ENCODE measurements at regions not wholly inside any gene's neighbourhood (a gene's known extent, or its start where the extent isn't known, plus 50 kb on each side); places are given as distances from the start of the nearest gene placed in this dataset.

DNA sequence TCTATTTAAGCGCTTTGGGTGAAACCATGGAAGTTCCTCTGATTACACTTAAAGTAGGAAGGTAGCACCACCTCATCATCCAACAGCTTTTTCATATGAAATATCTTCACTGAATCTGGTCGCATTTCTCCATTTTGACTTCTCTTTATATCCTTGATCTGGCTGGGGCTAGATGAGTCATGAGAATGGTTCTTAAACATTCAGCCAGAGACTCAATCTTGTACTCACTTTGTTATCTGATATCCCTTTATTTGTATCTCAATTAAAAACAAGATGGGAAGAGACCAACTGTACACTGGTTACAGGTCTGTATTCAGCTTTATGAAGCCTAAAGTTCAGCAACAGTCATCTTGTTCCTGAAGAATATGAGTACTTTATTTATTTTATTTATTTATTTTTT is 84.9 kb downstream of the CBLL2 start:
- Histone ChIP-seq H3K4me1 (ENCODE audit: control insufficient read depth, insufficient read depth, low read length, poor library complexity, severe bottlenecking) (no peaks in the 10 kb centered on the region), H3K36me3 (ENCODE audit: control insufficient read depth, insufficient read depth, low read length) (no peaks in the 10 kb centered on the region), H3K4me3 (ENCODE audit: extremely low read depth, insufficient read depth, low read length, poor library complexity, severe bottlenecking) (no peak overlapping the region), H3K9me3 (ENCODE audit: control insufficient read depth, low read length) (no peaks in the 10 kb centered on the region), H3K27ac (ENCODE audit: low read depth, low read length, severe bottlenecking) (no peak overlapping the region)
- WGBS, 2 experiments (ENCODE audit: insufficient coverage in 2 of 2) = no CpG with 5 or more reads among the region's 2 CpGs

DNA sequence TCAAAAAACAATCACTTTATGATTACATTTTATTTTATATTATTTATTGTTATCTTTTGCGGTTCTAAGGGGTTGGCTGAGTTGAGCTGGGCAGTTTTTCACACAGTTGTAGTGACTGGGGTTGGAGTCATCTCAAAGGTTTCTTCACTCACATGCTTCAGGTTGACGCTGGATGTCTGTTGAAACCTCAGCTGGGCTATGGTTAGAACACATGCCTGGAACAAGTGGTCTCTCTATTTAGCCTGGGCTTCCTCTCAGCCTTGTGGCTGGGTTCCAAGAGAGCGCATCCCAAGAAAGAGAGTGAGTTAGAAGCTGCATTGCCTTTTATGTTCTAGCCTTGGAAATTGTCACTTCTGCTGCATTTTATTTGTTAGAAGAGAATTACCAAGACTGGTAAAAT is 87.4 kb downstream of the CBLL2 start:
- no peaks in the 10 kb centered on the region for H3K4me1 ChIP-seq (ENCODE audit: control insufficient read depth, insufficient read depth, low read length, poor library complexity, severe bottlenecking)
- H3K27ac ChIP-seq (ENCODE audit: low read depth, low read length, severe bottlenecking) = no peak overlapping the region
- no peaks in the 10 kb centered on the region for H3K9me3 ChIP-seq (ENCODE audit: control insufficient read depth, low read length)
- no peaks in the 10 kb centered on the region for H3K36me3 ChIP-seq (ENCODE audit: control insufficient read depth, insufficient read depth, low read length)
- H3K4me3 ChIP-seq (ENCODE audit: extremely low read depth, insufficient read depth, low read length, poor library complexity, severe bottlenecking) = no peak overlapping the region
- WGBS, 2 experiments (ENCODE audit: insufficient coverage in 2 of 2) = no CpG with 5 or more reads among the region's 3 CpGs

DNA sequence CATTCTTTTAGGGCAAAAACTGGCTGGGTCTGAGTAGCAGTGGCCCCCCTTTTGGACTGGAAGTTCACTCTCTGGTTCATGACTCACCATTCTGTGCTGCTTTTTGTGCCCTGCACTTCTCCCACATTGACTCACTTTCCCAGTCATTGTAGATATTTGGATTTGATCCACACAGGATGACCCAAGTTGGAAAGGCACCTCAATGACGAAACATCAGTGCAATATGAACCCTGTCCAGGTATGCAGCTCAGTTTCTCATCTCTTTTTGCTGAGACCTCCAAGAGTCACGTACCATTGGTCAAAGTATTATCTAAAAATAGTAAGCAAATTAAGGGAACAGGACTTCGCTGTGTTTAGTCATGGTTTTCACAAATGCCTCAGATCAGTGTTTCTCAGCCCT is 92.7 kb downstream of the CBLL2 start:
- no peaks in the 10 kb centered on the region for H3K9me3 ChIP-seq (ENCODE audit: control insufficient read depth, low read length)
- H3K4me1 ChIP-seq (ENCODE audit: control insufficient read depth, insufficient read depth, low read length, poor library complexity, severe bottlenecking) = no peaks in the 10 kb centered on the region
- H3K36me3 ChIP-seq (ENCODE audit: control insufficient read depth, insufficient read depth, low read length) = no peaks in the 10 kb centered on the region
- no CpG with 5 or more reads among the region's 3 CpGs for WGBS, 2 experiments (ENCODE audit: insufficient coverage in 2 of 2)
- H3K27ac ChIP-seq (ENCODE audit: low read depth, low read length, severe bottlenecking) = no peak overlapping the region
- H3K4me3 ChIP-seq (ENCODE audit: extremely low read depth, insufficient read depth, low read length, poor library complexity, severe bottlenecking) = no peak overlapping the region

DNA sequence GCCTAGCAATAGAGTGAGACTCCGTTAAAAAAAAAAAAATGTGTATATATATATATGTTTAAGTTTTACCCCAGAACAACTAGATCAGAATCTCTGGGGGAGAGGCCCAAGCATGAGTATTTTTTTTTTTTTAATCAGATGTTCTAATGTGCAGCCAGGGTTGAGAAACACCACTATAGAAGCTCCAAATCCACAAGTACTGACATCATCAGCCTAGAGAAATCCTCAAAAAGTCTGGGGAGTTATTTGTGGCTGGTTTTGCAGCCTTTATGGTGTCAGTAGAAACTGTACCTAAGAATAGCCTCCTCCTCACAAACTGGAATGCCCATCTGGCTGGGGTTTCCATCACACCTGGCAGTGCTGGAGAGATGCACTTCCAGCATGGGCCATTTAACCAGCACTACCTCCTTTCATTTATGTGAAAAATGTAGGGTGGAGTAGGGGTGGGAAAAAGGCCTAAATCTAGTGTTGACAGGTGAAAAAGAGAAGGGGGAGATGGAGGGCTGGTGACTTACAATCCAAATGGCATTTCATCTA is 93.5 kb downstream of the CBLL2 start:
- H3K4me1 ChIP-seq (ENCODE audit: control insufficient read depth, insufficient read depth, low read length, poor library complexity, severe bottlenecking) = no peaks in the 10 kb centered on the region
- H3K9me3 ChIP-seq (ENCODE audit: control insufficient read depth, low read length) = no peaks in the 10 kb centered on the region
- no peaks in the 10 kb centered on the region for H3K36me3 ChIP-seq (ENCODE audit: control insufficient read depth, insufficient read depth, low read length)
- no peak overlapping the region for H3K27ac ChIP-seq (ENCODE audit: low read depth, low read length, severe bottlenecking)
- no CpG with 5 or more reads among the region's 1 CpG for WGBS, 2 experiments (ENCODE audit: insufficient coverage in 2 of 2)
- no peak overlapping the region for H3K4me3 ChIP-seq (ENCODE audit: extremely low read depth, insufficient read depth, low read length, poor library complexity, severe bottlenecking)

DNA sequence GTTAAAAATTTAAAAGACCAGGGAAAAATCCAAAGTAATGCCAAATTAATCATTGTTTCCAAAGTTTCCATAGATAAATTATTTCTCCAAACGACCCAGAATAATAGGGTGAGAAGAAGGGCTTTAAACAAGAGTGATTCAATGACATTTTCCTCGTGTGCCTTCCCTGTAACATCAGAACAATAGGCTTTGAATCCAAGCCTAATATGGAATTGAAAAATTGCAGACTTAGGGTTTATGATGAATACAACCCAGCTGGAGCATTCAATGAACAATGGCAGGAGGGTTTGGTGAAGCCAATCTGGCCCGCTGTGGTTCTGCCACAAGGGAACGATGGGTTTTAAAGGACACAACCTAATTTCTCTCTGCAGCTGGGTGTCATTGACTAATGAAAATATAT is 94.2 kb downstream of the CBLL2 start:
- no peaks in the 10 kb centered on the region for H3K36me3 ChIP-seq (ENCODE audit: control insufficient read depth, insufficient read depth, low read length)
- H3K27ac ChIP-seq (ENCODE audit: low read depth, low read length, severe bottlenecking) = no peak overlapping the region
- 100% methylated on average over 2 of the region's 4 CpGs; no CpG with 5 or more reads in 1 of the 2 experiments for WGBS, 2 experiments (ENCODE audit: insufficient coverage in 2 of 2)
- H3K4me1 ChIP-seq (ENCODE audit: control insufficient read depth, insufficient read depth, low read length, poor library complexity, severe bottlenecking) = no peaks in the 10 kb centered on the region
- H3K4me3 ChIP-seq (ENCODE audit: extremely low read depth, insufficient read depth, low read length, poor library complexity, severe bottlenecking) = no peak overlapping the region
- H3K9me3 ChIP-seq (ENCODE audit: control insufficient read depth, low read length) = no peaks in the 10 kb centered on the region

DNA sequence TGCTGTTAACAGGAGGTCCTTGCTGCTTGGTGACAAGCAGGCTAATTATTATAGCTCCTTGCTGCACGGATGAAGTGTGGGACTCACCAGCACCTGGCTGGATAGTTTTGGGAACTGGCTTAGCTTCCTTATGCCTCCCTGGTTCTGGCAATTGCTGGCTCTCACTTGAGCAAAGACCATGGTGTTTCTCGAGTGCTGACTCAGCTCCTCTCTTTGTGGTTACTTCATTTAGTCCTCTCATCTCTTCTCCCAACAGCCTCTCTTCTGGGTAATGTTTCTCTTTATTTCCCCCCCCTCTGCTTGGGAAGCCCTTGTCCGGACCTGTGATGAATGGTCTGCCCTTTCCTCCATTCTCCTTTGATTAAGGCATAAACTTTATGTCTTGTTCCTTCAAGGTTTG is 100.4 kb downstream of the CBLL2 start:
- no peak overlapping the region for H3K4me3 ChIP-seq (ENCODE audit: extremely low read depth, insufficient read depth, low read length, poor library complexity, severe bottlenecking)
- no peak overlapping the region for H3K27ac ChIP-seq (ENCODE audit: low read depth, low read length, severe bottlenecking)
- H3K36me3 ChIP-seq (ENCODE audit: control insufficient read depth, insufficient read depth, low read length) = no peaks in the 10 kb centered on the region
- H3K9me3 ChIP-seq (ENCODE audit: control insufficient read depth, low read length) = no peaks in the 10 kb centered on the region
- no peaks in the 10 kb centered on the region for H3K4me1 ChIP-seq (ENCODE audit: control insufficient read depth, insufficient read depth, low read length, poor library complexity, severe bottlenecking)
- 95 to 100% methylated on average over 1 to 2 of the region's 3 CpGs for WGBS, 2 experiments (ENCODE audit: insufficient coverage in 2 of 2)

DNA sequence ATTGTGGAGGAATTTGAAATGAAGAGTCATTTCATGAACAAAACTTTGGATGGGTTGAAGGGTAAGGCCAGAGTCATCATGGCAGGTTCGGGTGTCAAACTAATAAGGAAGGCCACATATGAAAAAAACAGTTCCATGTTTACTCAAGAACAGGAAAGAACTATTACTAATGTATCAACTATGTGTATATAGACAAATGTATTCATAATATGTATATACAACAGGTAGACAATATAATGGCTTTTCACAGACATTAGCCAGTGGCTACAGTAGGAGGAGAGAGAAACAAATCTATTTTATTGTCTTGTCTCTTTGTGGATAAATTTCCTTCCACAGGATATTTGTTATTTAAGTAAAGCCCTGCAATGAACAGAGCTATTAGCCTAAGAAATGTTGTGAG is 101.1 kb downstream of the CBLL2 start:
- Histone ChIP-seq H3K27ac (ENCODE audit: low read depth, low read length, severe bottlenecking) (no peak overlapping the region), H3K9me3 (ENCODE audit: control insufficient read depth, low read length) (no peaks in the 10 kb centered on the region), H3K36me3 (ENCODE audit: control insufficient read depth, insufficient read depth, low read length) (no peaks in the 10 kb centered on the region), H3K4me3 (ENCODE audit: extremely low read depth, insufficient read depth, low read length, poor library complexity, severe bottlenecking) (no peak overlapping the region), H3K4me1 (ENCODE audit: control insufficient read depth, insufficient read depth, low read length, poor library complexity, severe bottlenecking) (no peaks in the 10 kb centered on the region)
- no CpG with 5 or more reads among the region's 1 CpG for WGBS, 2 experiments (ENCODE audit: insufficient coverage in 2 of 2)

DNA sequence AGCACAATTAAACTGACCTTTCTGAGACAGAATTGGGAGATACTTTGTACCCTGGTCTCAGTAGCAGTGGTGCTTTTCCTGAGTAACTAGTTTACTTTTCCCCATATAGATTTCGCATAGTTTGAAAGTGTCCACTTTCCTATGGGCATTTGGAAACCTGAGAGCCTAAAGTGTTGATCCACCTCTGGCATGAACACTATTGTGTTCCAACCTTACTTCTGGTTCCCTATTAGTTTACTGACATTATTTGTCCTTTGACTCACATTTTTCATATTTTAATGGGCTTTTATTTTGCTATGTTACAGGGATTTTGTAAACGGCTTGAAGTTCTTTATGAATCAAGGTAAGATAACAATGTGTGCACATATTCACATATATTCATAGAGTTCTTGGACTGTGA is 103.7 kb downstream of the CBLL2 start:
- no peaks in the 10 kb centered on the region for H3K9me3 ChIP-seq (ENCODE audit: control insufficient read depth, low read length)
- WGBS, 2 experiments (ENCODE audit: insufficient coverage in 2 of 2) = no CpG with 5 or more reads among the region's 2 CpGs
- no peak overlapping the region for H3K27ac ChIP-seq (ENCODE audit: low read depth, low read length, severe bottlenecking)
- no peaks in the 10 kb centered on the region for H3K4me1 ChIP-seq (ENCODE audit: control insufficient read depth, insufficient read depth, low read length, poor library complexity, severe bottlenecking)
- no peaks in the 10 kb centered on the region for H3K36me3 ChIP-seq (ENCODE audit: control insufficient read depth, insufficient read depth, low read length)
- H3K4me3 ChIP-seq (ENCODE audit: extremely low read depth, insufficient read depth, low read length, poor library complexity, severe bottlenecking) = no peak overlapping the region

DNA sequence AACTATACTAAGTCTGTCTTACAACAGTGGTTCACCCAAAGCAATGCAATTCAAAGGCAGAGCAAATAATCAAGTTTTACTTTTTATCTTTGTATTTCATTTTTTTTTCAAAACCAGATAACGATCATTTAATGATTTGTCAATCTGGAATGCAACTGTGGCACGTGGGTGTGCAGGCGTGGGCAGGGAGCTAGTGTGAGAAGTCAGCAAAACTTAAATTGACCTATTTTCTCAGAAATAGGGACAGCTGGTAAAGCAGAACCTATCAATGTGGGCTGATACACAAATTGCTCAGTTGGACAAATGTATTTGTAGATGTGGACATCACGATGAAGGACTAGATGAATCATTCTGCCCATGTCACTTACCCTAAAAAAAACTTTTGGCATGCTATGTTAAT is 105.6 kb downstream of the CBLL2 start:
- Histone ChIP-seq H3K4me1 (ENCODE audit: control insufficient read depth, insufficient read depth, low read length, poor library complexity, severe bottlenecking) (no peaks in the 10 kb centered on the region), H3K9me3 (ENCODE audit: control insufficient read depth, low read length) (no peaks in the 10 kb centered on the region), H3K36me3 (ENCODE audit: control insufficient read depth, insufficient read depth, low read length) (no peaks in the 10 kb centered on the region), H3K27ac (ENCODE audit: low read depth, low read length, severe bottlenecking) (no peak overlapping the region), H3K4me3 (ENCODE audit: extremely low read depth, insufficient read depth, low read length, poor library complexity, severe bottlenecking) (no peak overlapping the region)
- WGBS, 2 experiments (ENCODE audit: insufficient coverage in 2 of 2) = 100% methylated on average over 1 of the region's 4 CpGs; no CpG with 5 or more reads in 1 of the 2 experiments

DNA sequence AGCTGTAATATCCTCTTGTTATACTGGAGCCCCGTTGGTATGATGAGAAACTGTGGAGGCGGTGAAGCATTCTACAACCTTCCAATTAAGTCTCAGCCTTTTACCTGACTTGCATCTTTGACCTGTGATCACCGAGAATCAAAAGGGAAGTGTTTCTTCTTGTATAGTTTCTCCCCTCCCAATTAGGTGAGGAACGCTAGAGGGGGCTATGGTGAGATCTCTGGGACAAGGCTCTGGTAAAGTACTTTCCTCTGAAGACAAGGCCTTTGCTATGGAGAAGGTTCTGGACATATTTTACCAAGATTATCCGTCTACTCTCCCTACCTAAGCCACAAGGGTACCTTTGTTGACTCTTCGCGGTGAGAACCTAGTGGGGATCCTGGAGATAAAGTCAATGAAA is 111.3 kb downstream of the CBLL2 start:
- H3K4me3 ChIP-seq (ENCODE audit: extremely low read depth, insufficient read depth, low read length, poor library complexity, severe bottlenecking) = no peak overlapping the region
- WGBS, 2 experiments (ENCODE audit: insufficient coverage in 2 of 2) = no CpG with 5 or more reads among the region's 7 CpGs
- H3K36me3 ChIP-seq (ENCODE audit: control insufficient read depth, insufficient read depth, low read length) = no peaks in the 10 kb centered on the region
- peaks cover 6% of the 10 kb centered on the region for H3K4me1 ChIP-seq (ENCODE audit: control insufficient read depth, insufficient read depth, low read length, poor library complexity, severe bottlenecking)
- no peak overlapping the region for H3K27ac ChIP-seq (ENCODE audit: low read depth, low read length, severe bottlenecking)
- no peaks in the 10 kb centered on the region for H3K9me3 ChIP-seq (ENCODE audit: control insufficient read depth, low read length)

DNA sequence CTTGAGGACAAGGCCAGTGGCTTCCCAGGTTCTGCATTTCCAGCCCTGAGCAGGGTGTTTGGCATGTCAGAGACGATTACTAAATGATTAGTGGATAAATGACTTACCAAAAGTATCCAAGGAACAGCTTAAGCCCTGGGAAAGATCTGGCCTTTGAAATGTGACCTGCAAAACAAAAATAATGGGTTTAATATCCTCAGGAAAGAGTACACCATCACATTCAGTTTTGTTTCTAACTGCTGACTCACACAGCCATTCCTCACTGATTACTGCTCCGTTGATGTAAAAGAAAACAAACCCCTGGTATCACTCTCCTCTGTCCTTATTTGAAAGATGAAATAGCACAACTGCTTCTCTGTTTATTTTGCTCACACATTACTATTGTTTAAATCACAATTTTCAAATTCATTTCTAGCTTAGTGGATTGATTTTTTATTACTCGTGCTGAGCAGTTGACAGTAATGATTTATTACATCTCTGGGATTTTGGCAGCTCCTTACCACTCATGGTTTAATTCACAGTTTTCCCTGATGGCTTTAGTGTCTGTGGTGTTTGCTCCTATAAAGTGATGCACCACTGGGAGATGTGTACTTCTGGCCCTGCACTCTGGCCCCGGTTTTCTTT is 117.0 kb downstream of the CBLL2 start:
- Histone ChIP-seq H3K27ac (ENCODE audit: low read depth, low read length, severe bottlenecking) (peak overlapping the region; percentile 72), H3K9me3 (ENCODE audit: control insufficient read depth, low read length) (no peaks in the 10 kb centered on the region), H3K36me3 (ENCODE audit: control insufficient read depth, insufficient read depth, low read length) (no peaks in the 10 kb centered on the region), H3K4me3 (ENCODE audit: extremely low read depth, insufficient read depth, low read length, poor library complexity, severe bottlenecking) (no peak overlapping the region), H3K4me1 (ENCODE audit: control insufficient read depth, insufficient read depth, low read length, poor library complexity, severe bottlenecking) (peaks cover 12% of the 10 kb centered on the region)
- WGBS, 2 experiments (ENCODE audit: insufficient coverage in 2 of 2) = 88% methylated on average over 1 of the region's 4 CpGs; no CpG with 5 or more reads in 1 of the 2 experiments

All from mesodermal cell (in vitro differentiated cells).